Stimulated activated CD4-positive, alpha-beta T cell treated with anti-CD3 and anti-CD28 coated beads, Interleukin-15, amount 100 ng/mL, for 1 hour (primary cell): ENCODE measurements at regions not wholly inside any gene's neighbourhood (a gene's known extent, or its start where the extent isn't known, plus 50 kb on each side); places are given as distances from the start of the nearest gene placed in this dataset.

Source experiments
- DNase-seq, 2 donors: peaks; one replicate each; pipeline ENCODE4 v3.0.0-alpha.2; 2020; ENCODE audit warnings: low read depth in 1 of 2, low spot score in 1 of 2

GRCh38 chr3:193754719-193755118 is 161.7 kb downstream of the OPA1 start:
- no peak for DNase-seq

GRCh38 chr3:193756536-193756935 is 163.5 kb downstream of the OPA1 start:
- DNase-seq, result no peak

GRCh38 chr3:193757457-193757856 is 164.4 kb downstream of the OPA1 start:
- no peak for DNase-seq

GRCh38 chr3:193761969-193762368 is 169.0 kb downstream of the OPA1 start:
- no peak for DNase-seq

GRCh38 chr3:193762657-193763056 is 169.6 kb downstream of the OPA1 start:
- DNase-seq, result no peak

GRCh38 chr3:193764959-193765358 is 172.0 kb downstream of the OPA1 start:
- DNase-seq, result no peak

- DNase-seq, result no peak
These were observed 174.5 kb downstream of the OPA1 start for GRCh38 chr3:193767353-193768069.

GRCh38 chr3:193768070-193768394 is 175.0 kb downstream of the OPA1 start:
- DNase-seq, result no peak

- DNase-seq, result no peak
These were observed 176.4 kb downstream of the OPA1 start for GRCh38 chr3:193769437-193769836.

GRCh38 chr3:193771011-193771652 is 178.1 kb downstream of the OPA1 start:
- no peak for DNase-seq

- DNase-seq, result no peak
These were observed 178.8 kb downstream of the OPA1 start for GRCh38 chr3:193771653-193772421.

- DNase-seq, result no peak
These were observed 179.4 kb downstream of the OPA1 start for GRCh38 chr3:193772422-193772763.

GRCh38 chr3:193773266-193774220 is 180.5 kb downstream of the OPA1 start:
- DNase-seq, result no peak

- DNase-seq, result no peak
These were observed 181.4 kb downstream of the OPA1 start for GRCh38 chr3:193774272-193774915.

GRCh38 chr3:193774916-193775285 is 181.9 kb downstream of the OPA1 start:
- no peak for DNase-seq

GRCh38 chr3:193775421-193776077 is 182.5 kb downstream of the OPA1 start:
- DNase-seq, result no peak

- DNase-seq, result no peak
These were observed 183.8 kb downstream of the OPA1 start for GRCh38 chr3:193776626-193777358.

- no peak for DNase-seq
These were observed 184.5 kb downstream of the OPA1 start for GRCh38 chr3:193777524-193777923.

GRCh38 chr3:193778676-193779075 is 185.7 kb downstream of the OPA1 start:
- DNase-seq, result no peak

- no peak for DNase-seq
These were observed 186.9 kb downstream of the OPA1 start for GRCh38 chr3:193779933-193780332.
